Upper lobe of left lung (tissue), 4 donors: ENCODE measurements at regions not wholly inside any gene's neighbourhood (a gene's known extent, or its start where the extent isn't known, plus 50 kb on each side); places are given as distances from the start of the nearest gene placed in this dataset.

Experiments used
- CTCF ChIP-seq, 6 experiments: fragments of 450-650 bp in 4 of 6; fragments of 200-600 bp in 2 of 6; sonication (generic) in 2 of 6; IDR thresholded peaks; one replicate each; pipeline ENCODE4 v1.5.1; 2016 to 2019; ENCODE audit warnings: antibody characterized with exemption in 6 of 6
- EP300 ChIP-seq, 4 donors: sonication (generic); formaldehyde crosslinking; IDR thresholded peaks; one replicate each; pipeline ENCODE4 v1.5.1; 2017; ENCODE audit warnings: antibody characterized with exemption in 4 of 4, control low read depth in 2 of 4
- POLR2A ChIP-seq, 4 donors: fragments of 450-650 bp; IDR thresholded peaks; one replicate each; pipeline ENCODE4 v1.5.1; 2016 to 2017; ENCODE audit warnings: antibody characterized with exemption in 4 of 4, mild to moderate bottlenecking in 2 of 4
- POLR2AphosphoS5 ChIP-seq, 2 donors: sonication (generic); formaldehyde crosslinking; IDR thresholded peaks; one replicate each; pipeline ENCODE4 v1.5.1; 2017; ENCODE audit warnings: antibody characterized with exemption in 2 of 2

DNA sequence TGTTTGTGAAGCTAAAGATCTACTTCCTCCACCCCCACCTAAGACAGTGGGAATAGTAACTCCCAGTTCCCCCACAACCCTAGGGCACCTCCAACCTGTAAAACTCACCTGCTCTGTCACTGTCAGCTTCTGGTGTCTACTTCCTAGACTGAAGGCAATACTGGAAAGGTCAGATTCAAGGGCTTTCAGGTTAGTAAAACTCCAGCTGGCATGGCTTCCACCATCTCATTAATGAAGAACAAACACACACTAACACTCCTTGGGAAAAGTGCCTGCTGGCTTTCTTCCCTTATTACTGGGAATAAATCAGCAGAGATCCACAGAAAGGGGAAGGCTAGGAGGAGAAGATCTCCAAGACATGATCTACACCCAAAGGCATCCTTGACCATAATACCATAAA, 109.9 kb downstream of the TMEM174 start:
- TF ChIP-seq CTCF (IDR thresholded peaks at IDR 0.05), result no peak
- TF ChIP-seq EP300 (IDR thresholded peaks at IDR 0.05), result no peak
- no peak for TF ChIP-seq POLR2A (IDR thresholded peaks at IDR 0.05)
- TF ChIP-seq POLR2AphosphoS5 (IDR thresholded peaks at IDR 0.05), result no peak
